Body of pancreas (tissue), 4 donors: ENCODE measurements at regions not wholly inside any gene's neighbourhood (a gene's known extent, or its start where the extent isn't known, plus 50 kb on each side); places are given as distances from the start of the nearest gene placed in this dataset.
A peak's percentile ranks its signal among the peaks of the same experiment; 100 is the strongest.

ENCODE experiments used
- ATAC-seq: fragments of 150-250 bp; one replicate; pipeline ENCODE4 v1.9.1; 2016
- DNase-seq, 4 donors: peaks; one replicate each; pipeline ENCODE4 v3.0.0-alpha.2; 2019
- H3K27ac ChIP-seq, 4 donors: fragments of 200-600 bp; sonication (generic); 1 replicate in 3 of 4; 2 replicates in 1 of 4; pipeline versions ENCODE4 v1.5.1 to v1.6.1; 2016 to 2019; ENCODE audit warnings: mild to moderate bottlenecking in 1 of 4, mixed read lengths in 1 of 4, moderate library complexity in 1 of 4
- H3K27me3 ChIP-seq, 2 donors: fragments of 200-600 bp; sonication (generic); one replicate each; pipeline ENCODE4 v1.6.0; 2016; ENCODE audit warnings: mild to moderate bottlenecking in 1 of 2
- H3K36me3 ChIP-seq, 2 donors: fragments of 200-600 bp; sonication (generic); replicated peaks in 1 of 2; 2 replicates each; pipeline ENCODE4 v1.5.1; 2016; ENCODE audit warnings: low read depth in 2 of 2; ENCODE audit not compliant: insufficient read depth in 1 of 2
- H3K4me1 ChIP-seq: fragments of 200-600 bp; sonication (generic); one replicate; pipeline ENCODE4 v1.6.0; 2016
- H3K4me3 ChIP-seq, 2 donors: fragments of 200-600 bp; sonication (generic); 1 replicate in 1 of 2; 2 replicates in 1 of 2; pipeline ENCODE4 v1.5.1; 2016 to 2019
- H3K9me3 ChIP-seq, 3 donors: fragments of 200-600 bp; sonication (generic); 1 replicate in 2 of 3; 2 replicates in 1 of 3; pipeline ENCODE4 v1.5.1; 2016
- CTCF ChIP-seq, 7 experiments: fragments of 450-650 bp in 4 of 7; fragments of 200-600 bp in 3 of 7; sonication (generic) in 3 of 7; IDR thresholded peaks; one replicate each; pipeline ENCODE4 v1.5.1; 2016 to 2019; ENCODE audit warnings: antibody characterized with exemption in 7 of 7
- POLR2A ChIP-seq, 3 donors: fragments of 450-650 bp; IDR thresholded peaks; one replicate each; pipeline ENCODE4 v1.6.1; 2016; ENCODE audit warnings: antibody characterized with exemption in 3 of 3, mild to moderate bottlenecking in 2 of 3
- WGBS, 2 donors: methylation state at CpG; one replicate each; pipeline ENCODE4 v1.1.5; 2017; 5-methylcytosine and 5-hydroxymethylcytosine counted together
- intact Hi-C: fragments of 100-400 bp; cut with DNase I; formaldehyde crosslinking; loops from one replicate; pipeline ENCODE4 v1.15.1; 2023

DNA sequence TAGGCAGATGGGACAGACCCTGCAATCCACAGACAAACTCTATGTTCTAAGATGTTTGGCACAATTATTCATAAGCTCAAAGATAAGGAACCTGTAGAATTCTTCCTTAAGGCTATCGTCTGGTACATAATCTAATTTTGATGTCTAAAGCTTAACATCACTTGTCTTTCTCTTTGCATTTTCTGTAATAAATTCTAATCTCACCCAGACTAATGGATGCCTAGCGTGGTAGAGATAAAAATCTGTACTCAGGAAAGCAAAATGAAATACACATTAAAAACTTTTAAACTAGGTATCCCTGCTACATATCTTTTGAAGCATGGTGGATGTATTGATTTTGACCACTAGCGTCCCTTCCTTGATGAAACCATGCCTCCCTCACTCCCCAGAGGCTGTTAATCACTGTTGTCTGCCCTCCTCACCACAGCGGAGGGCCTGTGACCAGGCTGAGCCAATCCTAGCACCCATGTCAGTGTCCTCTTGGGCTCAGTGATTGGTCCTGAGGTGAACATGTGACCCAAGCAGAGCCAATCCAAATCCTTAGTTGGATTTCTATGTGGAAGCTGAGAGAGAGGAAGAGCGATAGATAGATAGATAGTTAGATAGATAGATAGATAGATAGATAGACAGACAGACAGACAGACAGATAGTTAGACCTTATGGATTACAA is 82.2 kb upstream of the GRK3 start:
- H3K27me3 ChIP-seq: no peaks in the 10 kb centered on the region
- peaks cover 22% of the 10 kb centered on the region for H3K4me1 ChIP-seq
- ATAC-seq (no peak), DNase-seq (no peak)
- 72 to 89% methylated on average over 5 of the region's 5 CpGs for WGBS, 2 donors
- H3K36me3 ChIP-seq: no peaks in the 10 kb centered on the region
- no peaks in the 10 kb centered on the region for H3K9me3 ChIP-seq
- intact Hi-C loops: no loop called here
- peak overlapping the region; percentile 9 to 68 (median 24) for H3K27ac ChIP-seq
- no peak overlapping the region for H3K4me3 ChIP-seq
- no peak for TF ChIP-seq POLR2A (IDR thresholded peaks at IDR 0.05)
- no peak for TF ChIP-seq CTCF (IDR thresholded peaks at IDR 0.05)

DNA sequence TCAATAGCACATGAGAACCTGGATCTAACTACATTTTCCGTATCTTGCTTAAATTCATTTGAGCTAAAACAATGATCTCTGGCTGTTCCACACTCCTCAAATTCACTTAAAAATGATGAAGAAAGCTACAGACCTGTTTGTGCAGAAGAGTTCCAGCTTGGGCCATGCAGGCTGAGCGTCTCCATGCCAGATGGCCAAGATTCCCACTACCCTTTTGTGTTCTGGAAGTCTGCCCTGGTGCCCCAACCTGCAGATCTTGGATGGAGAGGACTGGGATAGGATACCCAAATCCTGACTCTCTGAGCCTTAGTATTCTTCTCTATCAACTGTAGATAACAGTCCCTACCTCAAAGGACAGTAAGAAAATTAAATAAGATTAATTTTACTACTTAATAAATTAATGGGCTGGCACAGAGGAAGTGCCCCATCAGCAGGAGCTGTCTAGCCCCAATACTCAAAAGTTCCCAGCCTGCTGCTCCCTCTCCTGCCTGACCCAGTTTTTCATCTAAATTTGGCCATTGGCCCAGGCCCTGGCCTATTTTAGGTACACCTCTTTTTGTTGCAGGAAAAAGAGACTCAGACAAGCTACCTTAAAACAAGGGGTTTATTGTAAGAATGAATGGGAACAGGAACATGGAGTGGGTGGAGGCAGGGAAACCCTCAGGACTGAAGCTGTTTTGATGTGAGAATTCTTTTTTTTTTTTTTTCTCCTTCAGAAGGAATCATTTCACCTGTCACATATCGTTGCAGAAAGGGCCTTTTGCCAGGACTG is 81.4 kb upstream of the GRK3 start:
- Histone ChIP-seq H3K4me1 (peaks cover 23% of the 10 kb centered on the region), H3K27me3 (no peaks in the 10 kb centered on the region), H3K4me3 (no peak overlapping the region), H3K9me3 (no peaks in the 10 kb centered on the region), H3K36me3 (no peaks in the 10 kb centered on the region), H3K27ac (peak overlapping the region; percentile 15 to 68 (median 52))
- no peak for TF ChIP-seq POLR2A (IDR thresholded peaks at IDR 0.05)
- no peak for TF ChIP-seq CTCF (IDR thresholded peaks at IDR 0.05)
- intact Hi-C loops: no loop called here
- ATAC-seq (peak; percentile 70), DNase-seq (peak; percentile 38 to 69 (median 66))
- 37 to 41% methylated on average over 3 of the region's 3 CpGs for WGBS, 2 donors

DNA sequence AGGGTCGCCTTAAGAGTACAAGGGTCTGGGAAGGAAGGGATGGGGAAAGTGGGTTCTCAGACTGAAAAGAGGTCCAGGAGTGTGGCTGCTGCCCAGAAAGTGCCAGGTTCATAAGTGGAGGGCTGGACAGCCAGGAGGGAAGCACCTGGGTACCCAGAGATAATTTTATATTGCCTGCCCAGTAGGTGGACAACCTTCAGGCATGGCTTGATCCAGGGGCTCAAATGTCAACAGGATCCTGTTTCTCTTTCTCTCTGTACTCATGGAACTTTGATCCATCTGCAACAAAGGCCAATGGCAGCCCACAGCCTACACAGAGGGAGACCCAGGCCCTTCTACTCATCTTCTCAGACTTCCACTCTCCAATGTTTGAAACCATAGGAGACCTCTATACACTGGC is 80.5 kb upstream of the GRK3 start:
- no peaks in the 10 kb centered on the region for H3K27me3 ChIP-seq
- TF ChIP-seq CTCF (IDR thresholded peaks at IDR 0.05) (no peak), POLR2A (IDR thresholded peaks at IDR 0.05) (no peak)
- no peaks in the 10 kb centered on the region for H3K36me3 ChIP-seq
- ATAC-seq: no peak
- DNase-seq: no peak
- intact Hi-C loops: no loop called here
- H3K27ac ChIP-seq: peak overlapping the region; percentile 51 to 68 (median 56)
- no peak overlapping the region for H3K4me3 ChIP-seq
- 52 to 68% methylated on average over 1 of the region's 1 CpG for WGBS, 2 donors
- no peaks in the 10 kb centered on the region for H3K9me3 ChIP-seq
- H3K4me1 ChIP-seq: peaks cover 31% of the 10 kb centered on the region

DNA sequence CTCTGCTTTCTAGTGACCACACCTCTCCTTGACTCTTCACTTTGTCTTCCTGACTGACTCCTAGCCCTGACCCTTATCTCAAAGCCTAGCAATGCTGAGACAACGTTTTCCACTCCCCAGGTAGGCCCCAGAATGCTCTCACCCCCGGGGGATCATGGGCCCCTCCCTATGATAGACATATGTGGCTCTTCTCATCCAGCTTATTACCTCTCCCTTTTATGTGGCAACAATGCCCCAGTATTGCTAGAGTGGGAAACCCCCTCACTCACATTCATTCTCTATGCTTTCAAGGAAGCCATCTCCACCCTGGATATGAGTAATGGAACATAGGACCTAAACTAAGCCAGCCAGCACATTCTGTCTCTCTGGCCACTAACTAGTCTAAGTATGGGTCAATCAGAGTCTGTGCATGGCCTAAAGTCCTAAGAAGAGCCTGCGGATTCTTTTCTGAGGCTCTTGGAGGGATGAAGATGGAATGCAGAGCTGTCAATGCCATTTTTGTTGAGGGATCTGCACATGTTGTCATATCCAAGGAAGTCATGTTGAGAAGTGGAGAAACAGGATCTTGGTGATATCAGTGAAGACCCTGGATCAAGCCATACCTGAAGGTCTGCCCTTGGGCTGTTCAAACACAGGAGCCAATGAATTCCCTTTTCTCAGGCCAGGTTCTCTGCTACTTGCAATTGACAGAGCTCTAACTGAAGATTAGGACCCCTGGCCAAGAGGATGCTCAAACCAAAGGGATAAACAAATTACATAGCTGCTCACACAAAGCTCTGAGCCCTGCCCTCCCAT is 79.8 kb upstream of the GRK3 start:
- Histone ChIP-seq H3K9me3 (no peaks in the 10 kb centered on the region), H3K4me1 (peaks cover 39% of the 10 kb centered on the region), H3K27me3 (no peaks in the 10 kb centered on the region), H3K27ac (peak overlapping the region in 3 of 4 donors; percentile 51 to 68 (median 54)), H3K4me3 (no peak overlapping the region), H3K36me3 (no peaks in the 10 kb centered on the region)
- intact Hi-C loops: no loop called here
- TF ChIP-seq POLR2A (IDR thresholded peaks at IDR 0.05) (no peak), CTCF (IDR thresholded peaks at IDR 0.05) (no peak)
- WGBS, 2 donors: 69% methylated on average over 3 of the region's 3 CpGs
- ATAC-seq (no peak), DNase-seq (no peak)
